NT2/D1 (cell line): ENCODE measurements at regions not wholly inside any gene's neighbourhood (a gene's known extent, or its start where the extent isn't known, plus 50 kb on each side); places are given as distances from the start of the nearest gene placed in this dataset.

Experiments
- SUZ12 ChIP-seq: IDR thresholded peaks from 2 replicates; pipeline ENCODE4 v1.6.1; 2011; ENCODE audit not compliant: insufficient read length, insufficient read depth; ENCODE audit errors: extremely low read depth
- YY1 ChIP-seq: IDR thresholded peaks from 2 replicates; pipeline ENCODE4 v1.6.1; 2011; ENCODE audit not compliant: insufficient read length, insufficient read depth

GRCh38 chr4:161222889-161223288 is 940.9 kb downstream of the FSTL5 start:
- TF ChIP-seq YY1 (no peak), SUZ12 (no peak)
